Memory B cell (primary cell): ENCODE measurements at regions not wholly inside any gene's neighbourhood (a gene's known extent, or its start where the extent isn't known, plus 50 kb on each side); places are given as distances from the start of the nearest gene placed in this dataset.
"Not testable (repeated sequence)": the region's sequence is repeated elsewhere in the genome, so short reads cannot be mapped to it uniquely, and the experiment has no call there.

Experiments
- ATAC-seq: fragments of 150-1000 bp; cut with Tn5 transposase; 2 replicates; pipeline ENCODE4 v1.10.0; 2021; ENCODE audit warnings: low read depth, mild to moderate bottlenecking, moderate library complexity
- DNase-seq, 2 donors: peaks; one replicate each; pipeline ENCODE4 v3.0.0; 2022; ENCODE audit warnings: low spot score in 2 of 2
- H3K27ac Mint-ChIP-seq: one replicate; pipeline ENCODE4 v1.8.0; 2022; ENCODE audit warnings: mild to moderate bottlenecking, moderate library complexity, mixed read lengths
- H3K27me3 Mint-ChIP-seq: one replicate; pipeline ENCODE4 v1.8.0; 2022; ENCODE audit warnings: mixed read lengths
- H3K36me3 Mint-ChIP-seq: one replicate; pipeline ENCODE4 v1.8.0; 2022; ENCODE audit warnings: mild to moderate bottlenecking, mixed read lengths
- H3K4me1 Mint-ChIP-seq: one replicate; pipeline ENCODE4 v1.8.0; 2022; ENCODE audit warnings: mixed read lengths
- H3K4me3 Mint-ChIP-seq: one replicate; pipeline ENCODE4 v1.8.0; 2022; ENCODE audit warnings: mild to moderate bottlenecking, moderate library complexity, mixed read lengths
- H3K9me3 Mint-ChIP-seq: one replicate; pipeline ENCODE4 v1.8.0; 2022; ENCODE audit warnings: mixed read lengths

GRCh38 chr3:106343811-106344210, 475.0 kb upstream of the CBLB start:
- Mint-ChIP-seq H3K4me3 (no peak overlapping the region), H3K36me3 (peaks cover 1% of the 10 kb centered on the region), H3K27me3 (no peaks in the 10 kb centered on the region), H3K9me3 (no peaks in the 10 kb centered on the region), H3K27ac (no peak overlapping the region), H3K4me1 (peaks cover 4% of the 10 kb centered on the region)
- no peak for DNase-seq
- no peak for ATAC-seq

DNA sequence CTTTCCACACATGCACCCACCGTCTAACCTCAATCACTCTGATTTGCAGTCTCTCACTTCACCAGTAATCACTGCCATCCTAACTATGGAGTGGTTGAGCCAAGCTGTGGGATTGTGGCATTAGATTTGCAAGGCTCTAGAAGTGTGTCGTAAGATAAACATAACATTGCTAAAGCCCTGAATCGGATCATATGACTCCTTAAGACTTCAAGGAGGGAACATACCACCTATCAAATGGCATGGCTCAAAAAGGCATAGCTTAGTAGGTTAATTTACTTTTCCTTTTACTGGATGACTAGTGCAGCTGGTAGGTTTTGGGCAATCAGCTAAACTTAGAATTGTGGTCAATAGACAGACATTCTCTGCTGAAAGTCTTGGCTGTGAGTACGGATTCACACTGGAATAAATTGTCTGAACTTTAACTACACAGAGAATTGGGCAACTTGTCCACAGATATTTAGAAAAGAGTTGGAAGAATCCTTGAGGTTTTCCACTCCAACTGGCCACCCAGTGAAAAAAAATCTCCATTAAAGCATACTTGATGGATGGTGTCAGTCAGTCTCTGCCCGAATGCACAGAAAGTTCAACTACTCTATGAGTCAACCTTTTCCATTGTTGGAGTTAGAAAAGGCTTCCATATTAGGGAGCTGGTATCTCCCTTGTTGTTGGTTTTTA, 476.7 kb upstream of the CBLB start:
- H3K4me3 Mint-ChIP-seq: no peak overlapping the region

GRCh38 chr3:106347350-106347749, 478.5 kb upstream of the CBLB start:
- Mint-ChIP-seq H3K4me3 (no peak overlapping the region), H3K27me3 (no peaks in the 10 kb centered on the region), H3K36me3 (no peaks in the 10 kb centered on the region), H3K27ac (peak overlapping the region; percentile 28), H3K4me1 (peaks cover 4% of the 10 kb centered on the region), H3K9me3 (peaks cover 2% of the 10 kb centered on the region)
- ATAC-seq (no peak), DNase-seq (no peak)

More for the DNA sequence above, 476.7 kb upstream of the CBLB start:
- Mint-ChIP-seq H3K36me3 (peaks cover 1% of the 10 kb centered on the region), H3K9me3 (no peaks in the 10 kb centered on the region), H3K27ac (no peak overlapping the region), H3K4me1 (peaks cover 4% of the 10 kb centered on the region), H3K27me3 (no peaks in the 10 kb centered on the region)
- DNase-seq (no peak), ATAC-seq (no peak)

GRCh38 chr3:106348139-106348690, 479.4 kb upstream of the CBLB start:
- peaks cover 4% of the 10 kb centered on the region for H3K4me1 Mint-ChIP-seq
- no peaks in the 10 kb centered on the region for H3K36me3 Mint-ChIP-seq
- no peaks in the 10 kb centered on the region for H3K27me3 Mint-ChIP-seq
- ATAC-seq (no peak), DNase-seq (no peak)
- H3K27ac Mint-ChIP-seq: no peak overlapping the region
- H3K9me3 Mint-ChIP-seq: peaks cover 3% of the 10 kb centered on the region
- H3K4me3 Mint-ChIP-seq: no peak overlapping the region

DNA sequence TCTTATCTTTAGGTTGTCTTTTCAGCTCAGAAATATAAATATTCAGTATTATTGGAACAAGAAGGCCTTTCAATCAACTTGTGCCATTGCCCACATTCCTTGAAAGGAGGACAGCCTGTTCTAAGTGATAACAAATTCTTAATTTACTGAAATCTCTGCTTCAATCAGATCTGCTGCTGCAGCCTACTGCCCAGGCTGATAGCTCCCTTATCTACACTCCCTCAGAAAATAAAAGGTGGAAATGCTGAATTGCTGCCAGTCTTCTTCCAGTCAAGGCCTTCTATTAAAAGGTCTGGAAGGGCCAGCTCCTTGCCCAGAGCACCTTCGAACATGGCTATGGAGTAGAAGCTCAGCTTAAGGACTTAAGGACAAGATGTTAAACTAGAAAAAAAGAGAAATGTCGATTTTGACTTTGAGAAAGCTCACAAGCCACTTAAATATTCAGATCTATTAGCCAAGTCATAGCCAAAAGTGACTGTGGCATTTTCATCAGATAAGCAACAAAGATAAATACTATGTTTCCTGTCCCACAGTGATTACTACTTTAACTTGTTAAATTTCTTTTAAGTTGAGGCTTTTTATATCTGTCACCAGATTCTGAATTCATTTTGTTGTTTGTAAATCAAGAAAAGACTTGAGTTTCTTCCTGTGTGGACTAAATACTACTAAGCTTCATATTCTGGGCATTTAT, 480.5 kb upstream of the CBLB start:
- H3K4me1 Mint-ChIP-seq: peaks cover 4% of the 10 kb centered on the region
- no peaks in the 10 kb centered on the region for H3K27me3 Mint-ChIP-seq
- no peak overlapping the region for H3K4me3 Mint-ChIP-seq
- peaks cover 3% of the 10 kb centered on the region for H3K9me3 Mint-ChIP-seq
- DNase-seq (no peak), ATAC-seq (no peak)
- no peak overlapping the region for H3K27ac Mint-ChIP-seq
- no peaks in the 10 kb centered on the region for H3K36me3 Mint-ChIP-seq

DNA sequence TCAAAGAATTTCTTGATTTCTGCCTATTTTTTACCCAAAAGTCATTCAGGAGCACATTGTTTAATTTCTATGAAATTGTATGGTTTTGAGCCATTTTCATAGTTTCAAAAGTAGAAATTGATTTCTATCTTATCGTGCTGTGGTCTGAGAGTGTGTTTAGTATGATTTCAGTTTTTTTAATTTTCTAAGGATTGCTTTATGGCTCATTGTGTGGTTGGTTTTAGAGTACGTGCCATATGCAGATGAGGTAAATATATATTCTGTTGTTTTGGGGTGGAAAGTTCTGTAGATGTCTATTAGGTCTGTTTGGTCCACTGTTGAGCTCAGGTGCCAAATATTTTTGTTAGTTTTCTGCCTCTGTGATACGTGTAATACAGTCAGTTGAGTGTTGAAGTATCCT, 487.1 kb upstream of the CBLB start:
- Mint-ChIP-seq H3K36me3 (no peaks in the 10 kb centered on the region), H3K27ac (no peak overlapping the region), H3K4me3 (no peak overlapping the region), H3K4me1 (no peaks in the 10 kb centered on the region), H3K27me3 (no peaks in the 10 kb centered on the region), H3K9me3 (peaks cover 3% of the 10 kb centered on the region)
- DNase-seq: no peak
- no peak for ATAC-seq

DNA sequence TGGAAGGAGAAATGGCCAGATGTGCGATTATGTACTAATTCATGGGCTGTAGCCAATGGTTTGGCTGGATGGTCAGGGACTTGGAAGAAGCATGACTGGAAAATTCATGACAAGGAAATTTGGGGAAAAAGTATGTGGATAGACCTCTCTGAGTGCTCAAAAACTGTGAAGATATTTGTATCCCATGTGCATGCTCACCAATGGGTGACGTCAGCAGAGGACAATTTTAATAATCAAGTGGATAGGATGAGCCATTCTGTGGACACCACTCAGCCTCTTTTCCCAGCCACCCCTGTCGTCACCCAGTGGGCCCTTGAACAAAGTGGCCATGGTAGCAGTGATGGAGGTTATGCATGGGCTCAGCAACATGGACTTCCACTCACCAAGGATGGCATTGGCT, 490.9 kb upstream of the CBLB start:
- Mint-ChIP-seq H3K9me3 (peaks cover 2% of the 10 kb centered on the region), H3K27ac (no peak overlapping the region), H3K4me1 (no peaks in the 10 kb centered on the region), H3K36me3 (no peaks in the 10 kb centered on the region), H3K27me3 (no peaks in the 10 kb centered on the region), H3K4me3 (no peak overlapping the region)
- no peak for DNase-seq
- no peak for ATAC-seq

DNA sequence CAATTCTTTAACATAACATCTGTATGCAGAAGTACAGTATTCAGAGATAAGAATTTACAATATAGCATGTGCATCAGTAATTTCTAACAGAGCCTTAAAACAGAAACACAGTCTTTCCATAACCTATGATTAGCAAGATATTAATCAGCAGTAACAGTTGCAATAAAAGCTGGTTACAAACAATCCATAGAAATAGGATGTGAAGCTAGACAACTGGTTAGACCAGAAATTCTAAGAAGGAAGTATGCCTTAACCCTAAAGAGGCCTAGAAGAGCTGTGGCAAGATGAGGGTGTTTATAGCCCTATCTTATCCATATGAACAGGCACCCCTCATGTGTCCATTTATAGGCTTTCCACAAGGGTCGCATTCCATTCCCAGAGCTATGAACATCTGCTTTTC, 492.1 kb upstream of the CBLB start:
- H3K27ac Mint-ChIP-seq, H3K27me3 Mint-ChIP-seq, H3K9me3 Mint-ChIP-seq, DNase-seq, H3K4me3 Mint-ChIP-seq, H3K36me3 Mint-ChIP-seq, ATAC-seq, H3K4me1 Mint-ChIP-seq: not testable (repeated sequence)

DNA sequence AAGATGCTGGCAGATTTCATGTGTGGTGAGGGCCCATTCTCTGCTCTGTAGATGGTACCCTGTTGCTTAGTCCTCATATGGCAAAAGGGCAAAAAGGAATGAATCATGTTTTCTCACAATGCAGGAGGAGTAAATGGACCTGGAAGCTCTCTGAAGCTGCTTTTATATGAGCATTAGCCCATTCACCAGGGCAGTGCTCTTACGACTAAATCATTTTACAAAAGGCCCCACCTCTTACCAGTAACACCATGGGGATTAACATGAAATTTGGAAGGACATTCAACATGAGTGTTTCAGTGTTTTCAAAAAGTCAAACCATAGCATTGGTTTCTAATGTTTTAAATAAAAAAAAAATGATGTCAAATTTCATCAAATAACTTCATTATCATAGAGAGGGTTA, 495.7 kb upstream of the CBLB start:
- no peak overlapping the region for H3K4me3 Mint-ChIP-seq
- no peak for DNase-seq
- H3K9me3 Mint-ChIP-seq: peaks cover 2% of the 10 kb centered on the region
- peaks cover 6% of the 10 kb centered on the region for H3K4me1 Mint-ChIP-seq
- no peaks in the 10 kb centered on the region for H3K27me3 Mint-ChIP-seq
- ATAC-seq: no peak
- no peaks in the 10 kb centered on the region for H3K36me3 Mint-ChIP-seq
- no peak overlapping the region for H3K27ac Mint-ChIP-seq

- H3K36me3 Mint-ChIP-seq: no peaks in the 10 kb centered on the region
- no peak overlapping the region for H3K4me3 Mint-ChIP-seq
- peaks cover 6% of the 10 kb centered on the region for H3K4me1 Mint-ChIP-seq
- DNase-seq: no peak
- H3K27ac Mint-ChIP-seq: peak overlapping the region; percentile 1
- ATAC-seq: no peak
- H3K27me3 Mint-ChIP-seq: no peaks in the 10 kb centered on the region
- H3K9me3 Mint-ChIP-seq: peaks cover 2% of the 10 kb centered on the region
Observed at GRCh38 chr3:106365061-106365691, 496.4 kb upstream of the CBLB start.

DNA sequence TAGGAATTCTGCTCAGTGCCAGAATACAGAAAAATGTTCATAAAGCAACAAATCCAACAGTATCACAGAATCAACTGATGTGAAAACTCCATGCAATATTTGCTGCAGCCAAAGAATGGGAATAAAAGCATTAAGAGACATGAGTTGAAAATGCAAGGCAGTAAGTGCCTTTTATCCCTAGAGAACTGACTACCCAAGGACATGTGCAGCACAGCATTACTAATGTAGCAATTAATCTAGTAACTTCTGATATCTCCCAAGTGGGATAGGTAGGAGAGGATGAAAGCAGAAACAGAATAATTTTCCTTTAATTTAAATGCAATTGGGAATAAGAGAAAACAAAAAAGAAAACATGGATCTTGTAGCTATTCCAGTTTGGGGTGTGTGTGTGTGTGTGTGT, 497.5 kb upstream of the CBLB start:
- Mint-ChIP-seq H3K9me3 (peaks cover 2% of the 10 kb centered on the region), H3K36me3 (no peaks in the 10 kb centered on the region), H3K4me3 (no peak overlapping the region), H3K4me1 (peaks cover 6% of the 10 kb centered on the region), H3K27ac (no peak overlapping the region), H3K27me3 (no peaks in the 10 kb centered on the region)
- ATAC-seq (no peak), DNase-seq (no peak)

DNA sequence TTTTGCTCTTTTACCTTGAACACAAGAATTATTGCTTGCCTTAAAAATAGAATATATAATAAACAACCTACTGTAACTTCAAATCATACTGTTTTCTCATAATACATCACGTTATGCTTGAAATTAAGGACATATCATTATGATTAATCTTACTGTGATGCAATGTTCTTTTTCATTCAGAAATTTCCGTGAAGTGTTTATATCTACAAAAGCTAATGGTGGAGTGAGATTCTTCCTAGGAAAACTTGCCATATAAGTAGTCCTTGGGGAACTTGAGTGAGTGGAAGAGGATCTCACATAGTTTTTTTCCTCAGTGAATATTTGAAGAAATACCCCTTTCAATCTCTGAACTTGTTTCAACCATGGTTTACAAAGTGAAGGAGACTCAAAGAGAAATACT, 498.7 kb upstream of the CBLB start:
- Mint-ChIP-seq H3K9me3 (no peaks in the 10 kb centered on the region), H3K27me3 (no peaks in the 10 kb centered on the region), H3K4me3 (no peak overlapping the region), H3K4me1 (peaks cover 6% of the 10 kb centered on the region), H3K27ac (no peak overlapping the region), H3K36me3 (no peaks in the 10 kb centered on the region)
- no peak for ATAC-seq
- DNase-seq: no peak

GRCh38 chr3:106371221-106371970, 502.6 kb upstream of the CBLB start:
- no peak for ATAC-seq
- no peak overlapping the region for H3K27ac Mint-ChIP-seq
- no peak for DNase-seq
- H3K4me3 Mint-ChIP-seq: no peak overlapping the region
- H3K27me3 Mint-ChIP-seq: no peaks in the 10 kb centered on the region
- no peaks in the 10 kb centered on the region for H3K9me3 Mint-ChIP-seq
- H3K4me1 Mint-ChIP-seq: peaks cover 2% of the 10 kb centered on the region
- H3K36me3 Mint-ChIP-seq: no peaks in the 10 kb centered on the region
